ENCODE measurements at regions not wholly inside any gene's neighbourhood (a gene's known extent, or its start where the extent isn't known, plus 50 kb on each side); places are given as distances from the start of the nearest gene placed in this dataset.

- TF ChIP-seq CTCF (IDR thresholded peaks at IDR 0.05) (no peak), EZH2 (IDR thresholded peaks at IDR 0.05; ENCODE audit: borderline replicate concordance, insufficient read depth, low read depth, low read length, poor library complexity, severe bottlenecking) (no peak)
Observed at GRCh38 chr17:62119373-62119772, 54.3 kb upstream of the MED13 start.

All from B cell (primary cell).